KG1 (cell line): ENCODE measurements at regions not wholly inside any gene's neighbourhood (a gene's known extent, or its start where the extent isn't known, plus 50 kb on each side); places are given as distances from the start of the nearest gene placed in this dataset.

ENCODE experiments used
- DNase-seq: peaks from one replicate; lab custom pipeline; 2025; lab: John Stamatoyannopoulos, UW

- no peak for DNase-seq
Observed at GRCh38 chr10:3424111-3424851, 251.7 kb upstream of the PITRM1 start.

DNA sequence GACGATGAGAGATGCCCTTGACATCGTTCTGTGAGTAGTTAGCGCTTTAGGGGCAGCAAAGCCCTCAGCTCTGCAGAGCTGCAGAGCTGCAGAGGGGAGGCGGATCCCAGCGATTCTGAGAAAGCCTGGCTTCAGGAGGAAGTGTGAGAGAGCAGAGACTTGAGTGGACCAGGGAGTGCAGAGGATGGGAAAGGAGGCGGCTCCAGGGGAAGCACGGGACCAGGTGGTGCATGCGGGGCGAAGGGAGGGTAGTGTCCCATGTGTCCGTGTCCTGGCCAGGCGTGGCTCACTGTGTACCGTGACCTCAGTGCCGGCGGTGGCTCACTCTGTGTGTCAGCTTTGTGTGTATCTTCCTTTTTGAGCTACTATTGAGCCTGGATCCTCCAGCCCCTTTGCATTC is 250.8 kb upstream of the PITRM1 start:
- DNase-seq = no peak

GRCh38 chr10:3422282-3422681 is 249.7 kb upstream of the PITRM1 start:
- DNase-seq = no peak

DNA sequence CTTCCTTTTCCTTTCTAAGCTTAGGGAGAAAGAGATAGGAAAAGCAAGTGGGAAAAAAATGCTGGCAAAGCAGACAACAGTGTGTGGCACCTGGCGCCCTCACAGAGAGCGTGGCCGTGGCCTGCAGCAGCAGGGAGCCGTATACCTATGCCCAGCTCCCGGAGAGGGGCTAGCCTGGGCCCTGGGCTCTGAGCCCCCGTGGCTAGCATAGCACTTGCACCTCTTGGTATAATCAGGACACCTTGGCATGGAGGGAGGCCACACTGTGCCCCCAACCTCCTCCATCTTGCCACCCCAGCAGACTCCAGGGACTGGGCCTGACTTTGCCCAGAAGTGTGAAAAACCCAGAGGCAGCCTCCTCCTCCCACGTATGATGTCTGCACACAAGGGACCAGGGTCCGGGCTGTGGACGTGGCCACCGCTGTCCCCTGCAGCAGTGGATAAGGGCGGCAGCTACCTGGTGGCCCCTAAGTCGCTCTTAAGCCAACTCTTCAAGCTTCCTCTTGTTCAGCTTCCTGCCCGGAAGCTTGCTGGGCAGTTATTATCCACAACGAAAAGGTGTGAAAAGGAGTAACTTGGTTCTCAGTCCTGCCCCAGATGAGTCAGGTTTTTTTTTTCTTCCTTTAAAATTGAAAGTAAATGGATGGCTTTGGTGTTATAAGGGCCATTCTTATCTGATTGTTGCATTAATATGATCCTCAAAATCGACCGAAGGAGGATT is 249.1 kb upstream of the PITRM1 start:
- DNase-seq = no peak

- no peak for DNase-seq
Observed at GRCh38 chr10:3420527-3421469, 248.2 kb upstream of the PITRM1 start.

GRCh38 chr10:3419719-3420495 is 247.3 kb upstream of the PITRM1 start:
- no peak for DNase-seq

DNA sequence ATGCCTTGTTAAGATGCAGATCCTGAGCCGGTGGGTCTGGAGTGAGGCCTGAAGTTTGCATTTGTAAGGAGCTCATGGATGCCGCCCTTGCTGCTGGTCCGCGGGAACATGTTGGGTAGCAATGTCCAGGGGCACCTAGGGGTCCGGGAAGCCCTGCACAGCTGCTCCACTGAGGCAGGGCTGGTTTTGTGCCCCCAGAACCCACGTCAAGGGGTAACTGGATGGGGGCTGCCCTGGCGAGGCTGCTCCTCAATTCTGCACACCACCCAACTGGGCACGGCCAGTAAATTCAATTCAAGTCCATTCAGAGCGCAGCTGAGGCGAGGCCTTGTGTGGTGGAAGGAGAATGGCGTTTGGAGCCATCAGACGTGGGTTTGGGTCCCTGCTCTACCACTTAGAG is 246.3 kb upstream of the PITRM1 start:
- DNase-seq = no peak

- no peak for DNase-seq
Observed at GRCh38 chr10:3418041-3418754, 245.6 kb upstream of the PITRM1 start.

DNA sequence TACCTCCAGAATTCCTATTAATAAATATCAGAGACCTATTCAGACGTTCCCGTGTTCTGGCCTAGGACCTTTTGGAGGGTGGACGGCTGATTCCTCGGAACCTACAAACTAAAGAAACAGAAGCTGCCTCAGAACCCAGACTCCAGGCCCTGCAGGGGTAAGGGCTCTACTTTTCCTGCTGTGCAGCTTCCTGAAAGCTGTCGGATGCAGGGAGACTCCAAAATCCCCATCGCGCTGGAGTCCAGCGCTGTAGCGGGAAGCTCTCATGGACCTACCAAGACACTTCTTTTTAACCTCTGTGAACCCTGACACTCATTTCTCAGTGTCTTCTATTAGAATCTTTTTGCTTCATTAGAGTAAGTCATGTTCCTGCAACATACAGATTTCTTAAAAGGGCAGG is 244.5 kb upstream of the PITRM1 start:
- DNase-seq = no peak

DNA sequence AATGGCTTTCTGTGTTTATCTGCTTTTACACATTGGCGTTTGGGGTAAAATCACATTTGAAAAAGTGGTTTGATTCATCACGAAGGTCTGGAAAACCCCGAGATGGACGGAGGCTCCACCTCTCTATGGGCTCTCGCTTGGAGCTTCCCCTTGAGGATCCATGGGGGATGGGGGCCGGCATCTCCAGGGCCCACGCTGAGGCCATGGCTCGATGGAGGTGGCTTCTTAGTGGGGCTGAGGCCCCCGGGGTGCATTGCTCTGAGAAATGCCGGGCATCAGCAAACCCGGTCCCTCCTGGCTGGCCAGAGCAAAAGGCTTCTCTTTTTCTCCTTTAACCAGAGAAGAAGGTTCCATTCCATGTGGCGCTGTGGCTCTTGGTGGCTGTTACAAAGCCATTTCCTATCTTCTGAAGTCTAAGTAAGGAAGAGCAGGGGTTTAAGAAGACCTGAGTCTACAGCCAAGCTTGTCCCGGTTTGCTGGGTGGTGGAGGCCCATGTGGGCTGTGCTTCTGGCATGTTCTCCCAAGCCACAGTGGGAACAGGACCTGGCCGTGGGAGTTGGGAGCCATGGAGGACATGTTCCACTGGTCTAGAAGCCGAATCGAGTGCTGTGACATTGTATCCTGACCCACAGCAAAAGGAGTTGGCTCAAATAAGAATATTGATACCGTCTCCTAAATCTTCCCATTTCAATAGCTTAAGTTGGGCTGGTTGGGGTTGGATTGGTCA is 243.5 kb upstream of the PITRM1 start:
- DNase-seq = no peak

DNA sequence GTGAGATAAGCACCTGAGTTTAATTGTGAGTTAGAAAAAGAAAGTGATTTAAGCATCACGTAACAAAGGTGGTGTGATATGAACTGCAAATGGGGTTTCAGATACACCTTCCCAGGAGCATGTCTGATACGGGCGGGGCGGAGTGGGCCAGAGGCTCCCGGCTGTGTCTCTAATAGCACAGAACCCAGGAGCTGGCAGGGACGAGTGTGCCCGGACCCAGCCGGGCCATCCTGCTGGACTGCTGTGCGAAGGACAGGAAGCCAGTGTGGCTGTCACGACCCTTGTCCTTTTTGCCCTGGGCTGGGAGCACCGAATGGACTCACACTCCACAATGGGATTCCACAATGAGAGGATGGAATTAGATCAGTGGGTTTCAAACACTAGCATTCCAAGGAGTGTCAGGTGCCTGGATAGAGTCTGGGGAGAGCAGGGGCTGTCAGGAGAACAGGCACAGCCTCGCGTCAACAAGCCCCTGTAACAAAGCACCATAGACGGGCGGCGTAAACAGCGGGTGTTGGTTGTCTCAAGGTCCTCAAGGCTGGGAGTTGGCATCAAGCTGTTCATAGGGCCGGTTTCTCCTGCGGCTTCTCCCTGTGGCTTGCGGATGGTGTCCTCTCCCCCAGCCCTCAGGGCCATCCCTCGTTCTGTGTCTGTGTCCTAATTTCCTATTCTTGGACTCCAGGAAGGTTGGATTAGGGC is 242.6 kb upstream of the PITRM1 start:
- DNase-seq = no peak

- DNase-seq = no peak
Observed at GRCh38 chr10:3414667-3415023, 242.1 kb upstream of the PITRM1 start.

GRCh38 chr10:3413937-3414666 is 241.5 kb upstream of the PITRM1 start:
- no peak for DNase-seq

DNA sequence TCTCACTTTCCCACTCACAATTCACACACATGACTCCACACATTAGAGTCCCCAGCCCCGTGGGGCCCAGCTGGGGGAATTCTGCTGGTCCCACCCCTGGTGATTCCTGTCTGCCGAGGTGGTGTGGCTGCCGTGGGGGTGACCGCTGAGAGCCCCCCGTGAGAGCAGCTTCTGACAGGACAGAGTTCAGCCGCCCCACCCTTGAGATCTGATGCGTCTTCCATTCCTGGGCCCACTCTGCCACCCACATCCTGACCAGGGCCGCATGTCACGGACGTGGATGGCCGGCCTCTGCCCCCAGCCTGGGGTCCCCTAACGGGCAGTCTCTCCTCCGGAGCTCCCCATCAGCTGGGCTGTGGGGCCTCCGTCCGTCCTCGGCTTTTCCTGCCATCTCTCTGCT is 240.1 kb upstream of the PITRM1 start:
- no peak for DNase-seq

GRCh38 chr10:3412071-3412582 is 239.5 kb upstream of the PITRM1 start:
- no peak for DNase-seq

DNA sequence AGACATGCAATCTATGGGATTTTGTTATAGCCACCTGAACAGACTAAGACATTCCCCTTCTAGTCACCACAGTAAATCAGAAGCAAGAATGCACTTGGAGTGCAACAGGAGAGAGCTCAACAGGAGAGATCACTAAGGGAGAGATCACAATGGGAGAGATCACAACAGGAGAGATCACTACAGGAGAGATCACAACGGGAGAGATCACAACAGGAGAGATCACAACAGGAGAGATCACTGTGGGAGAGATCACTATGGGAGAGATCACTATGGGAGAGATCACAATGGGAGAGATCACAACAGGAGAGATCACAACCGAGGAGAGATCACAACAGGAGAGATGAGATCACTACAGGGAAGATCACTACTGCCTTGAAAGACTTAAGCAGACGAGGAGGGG is 238.5 kb upstream of the PITRM1 start:
- DNase-seq = no peak

GRCh38 chr10:3409928-3410327 is 237.3 kb upstream of the PITRM1 start:
- DNase-seq = no peak

GRCh38 chr10:3408603-3409365 is 236.2 kb upstream of the PITRM1 start:
- DNase-seq = no peak
